ENCODE measurements at regions not wholly inside any gene's neighbourhood (a gene's known extent, or its start where the extent isn't known, plus 50 kb on each side); places are given as distances from the start of the nearest gene placed in this dataset.
"Not testable (repeated sequence)": the region's sequence is repeated elsewhere in the genome, so short reads cannot be mapped to it uniquely, and the experiment has no call there.

DNA sequence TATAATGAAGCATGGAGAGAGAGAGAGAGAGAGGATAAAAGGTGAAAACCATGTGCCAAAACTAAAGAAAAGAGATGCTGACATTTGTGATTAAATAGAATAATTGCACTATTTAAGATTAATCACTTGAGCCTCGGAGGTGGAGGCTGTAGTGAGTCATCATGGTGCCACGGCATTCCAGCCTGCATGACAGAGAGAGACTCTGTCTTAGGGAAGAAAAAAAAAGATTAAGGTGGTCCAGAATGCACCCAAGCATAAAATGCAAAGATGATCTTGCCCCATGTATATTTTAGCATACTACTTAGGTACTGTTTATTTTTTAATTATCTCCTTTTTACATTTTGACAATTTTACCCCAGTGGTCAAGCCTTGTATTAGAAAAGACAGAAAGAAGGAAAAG lies 742.5 kb downstream of the SPATA31A1 start:
- not testable (repeated sequence) for DNase-seq

DNA sequence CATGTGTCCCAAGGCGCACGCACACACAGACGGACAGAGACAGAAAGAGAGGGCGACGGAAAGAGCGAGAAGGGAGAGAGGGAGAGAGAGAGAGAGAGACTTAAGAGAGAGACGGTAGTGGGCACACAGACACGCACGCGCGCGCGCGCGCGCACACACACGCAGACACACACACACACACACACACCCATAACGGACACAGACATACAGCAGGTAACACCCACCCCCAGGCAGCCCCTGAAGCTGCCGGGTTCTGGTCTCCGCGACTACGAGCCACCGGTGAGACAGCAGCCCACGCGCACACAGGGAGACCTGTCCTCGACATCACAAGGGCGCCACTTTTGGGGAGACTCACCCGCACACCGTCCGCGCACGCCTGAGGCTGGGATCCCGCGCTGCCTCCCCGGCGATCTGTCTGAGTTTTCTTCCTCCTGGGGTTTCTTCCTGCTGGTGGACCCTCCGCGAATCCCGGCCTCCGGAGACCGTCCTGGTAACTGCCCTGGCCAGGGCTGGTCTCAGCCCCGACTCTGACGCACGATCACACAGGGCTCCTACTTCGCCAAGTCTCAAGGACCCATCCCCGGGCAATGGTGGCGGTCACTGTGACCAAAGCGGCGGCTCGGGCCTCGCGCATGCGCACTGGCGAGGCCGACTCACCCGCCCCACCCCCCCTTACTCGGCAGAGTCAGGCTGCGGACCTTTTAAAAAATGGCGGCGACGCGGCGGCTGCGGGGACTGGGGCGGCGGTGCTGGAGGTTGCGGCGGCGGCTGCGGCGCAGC lies 750.7 kb downstream of the SPATA31A1 start:
- peak; percentile 57 for DNase-seq

DNA sequence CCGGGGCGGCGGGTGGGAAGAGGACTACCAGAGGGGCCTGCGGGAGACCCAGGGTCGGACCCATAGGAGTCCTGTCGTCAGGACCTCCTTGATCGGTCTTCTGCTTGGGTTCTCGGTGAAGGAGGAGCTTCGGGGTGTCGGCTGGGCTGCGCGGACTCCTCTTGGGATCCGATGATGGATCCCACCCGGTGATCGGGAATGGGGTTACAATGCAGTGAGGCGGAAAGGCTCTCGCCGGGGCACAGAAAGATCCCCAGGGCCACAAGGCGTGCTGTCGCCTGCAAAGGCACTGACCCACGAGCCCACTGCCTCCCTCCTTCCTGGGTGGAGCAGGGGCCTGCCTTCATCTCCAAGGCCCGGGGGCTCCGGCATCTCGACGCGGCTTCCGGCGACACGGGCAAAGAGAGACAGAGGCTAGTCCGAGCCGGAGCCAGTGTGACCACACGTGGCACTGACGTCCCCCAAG lies 751.3 kb downstream of the SPATA31A1 start:
- DNase-seq: not testable (repeated sequence)

DNA sequence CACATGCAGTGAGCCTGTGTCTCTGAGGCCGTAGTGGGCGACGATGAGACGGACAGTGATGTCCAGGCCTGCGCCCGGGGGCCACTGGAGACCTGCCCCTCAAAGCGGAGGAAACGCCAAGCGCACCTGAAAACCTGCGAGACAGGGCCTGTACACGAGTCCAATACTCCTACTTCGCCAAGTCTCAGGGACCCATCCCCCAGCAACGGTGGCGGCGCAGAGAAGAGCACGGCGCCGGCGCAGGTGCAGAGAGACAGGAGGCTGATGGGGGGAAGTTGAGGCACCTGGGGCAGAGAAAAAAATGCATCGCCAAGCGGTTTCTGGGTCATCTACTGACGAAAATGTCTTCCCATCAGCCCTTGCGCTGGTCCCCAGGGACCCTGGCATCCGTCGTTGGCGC lies 751.8 kb downstream of the SPATA31A1 start:
- not testable (repeated sequence) for DNase-seq

DNA sequence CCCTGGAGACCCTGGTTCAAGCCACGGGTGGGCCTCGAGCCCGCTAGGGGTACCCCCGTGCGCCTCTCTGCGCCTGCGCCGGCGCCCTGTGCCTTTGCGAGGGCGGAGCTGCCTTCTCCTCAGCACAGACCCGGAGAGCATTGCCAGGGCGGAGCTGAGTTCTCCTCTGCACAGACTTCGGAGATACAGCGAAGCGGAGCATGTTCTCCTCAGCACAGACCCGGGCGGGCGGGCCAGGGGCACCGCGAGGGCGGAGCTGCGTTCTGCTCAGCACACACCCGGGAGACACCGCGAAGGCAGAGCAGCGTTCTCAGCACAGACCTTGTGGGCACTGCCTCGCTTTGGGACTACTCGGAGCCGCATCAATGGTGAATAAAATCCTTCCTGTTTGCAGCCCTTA lies 753.0 kb downstream of the SPATA31A1 start:
- not testable (repeated sequence) for DNase-seq

DNA sequence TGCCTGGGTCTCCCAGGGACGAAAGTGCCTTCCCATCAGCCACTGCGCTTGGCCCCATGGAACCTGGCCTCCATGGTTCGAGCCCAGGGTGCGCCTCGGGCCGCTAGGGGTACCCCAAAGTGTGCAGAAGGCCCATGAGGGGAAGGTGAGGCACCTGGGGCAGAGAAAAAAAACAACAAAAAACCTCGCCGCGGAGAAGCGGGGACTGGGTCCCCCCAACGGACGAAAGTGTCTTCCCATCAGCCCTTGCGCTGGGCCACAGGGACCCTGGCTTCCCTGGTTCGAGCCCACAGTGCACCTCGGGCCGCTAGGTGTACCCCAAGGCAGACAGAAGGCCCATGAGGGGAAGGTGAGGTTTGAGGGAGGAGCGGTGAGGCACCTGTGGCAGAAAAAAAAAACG lies 755.3 kb downstream of the SPATA31A1 start:
- DNase-seq: not testable (repeated sequence)

DNA sequence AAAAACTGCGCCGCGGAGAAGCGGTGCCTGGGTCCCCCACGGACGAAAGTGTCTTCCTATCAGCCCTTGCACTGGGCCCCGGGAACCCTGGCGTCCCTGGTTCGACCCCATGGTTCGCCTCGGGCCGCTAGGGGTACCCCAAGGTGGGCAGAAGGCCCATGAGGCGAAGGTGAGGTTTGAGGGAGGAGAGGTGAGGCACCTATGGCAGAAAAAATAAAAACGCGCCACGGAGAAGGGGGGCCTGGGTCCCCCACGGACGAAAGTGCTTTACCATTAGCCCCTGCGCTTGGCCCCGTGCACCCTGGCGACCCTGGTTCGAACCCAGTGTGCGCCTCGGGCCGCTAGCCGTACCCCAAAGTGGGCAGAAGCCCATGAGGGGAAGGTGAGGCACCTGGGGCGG lies 756.1 kb downstream of the SPATA31A1 start:
- DNase-seq: not testable (repeated sequence)

DNA sequence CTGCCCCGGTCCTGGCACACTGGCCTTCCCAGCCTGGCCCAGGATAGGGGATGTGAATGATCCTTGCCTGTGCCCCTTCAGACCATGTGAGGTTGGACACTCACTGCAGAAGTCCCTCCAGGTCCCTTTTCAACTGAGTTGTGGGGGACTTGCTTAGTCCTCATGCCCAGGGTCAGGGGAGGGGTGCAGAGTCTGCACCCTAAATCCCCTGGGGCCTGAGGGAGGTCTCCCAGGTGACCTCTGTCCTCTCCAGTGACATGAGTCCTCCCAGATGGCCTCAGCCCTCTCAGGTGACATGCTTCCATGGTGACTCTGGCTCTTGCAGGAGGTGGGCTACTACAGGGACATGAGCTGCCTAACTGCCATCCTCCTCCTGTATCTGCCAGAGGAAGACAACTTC lies 775.1 kb downstream of the SPATA31A1 start:
- not testable (repeated sequence) for DNase-seq

DNA sequence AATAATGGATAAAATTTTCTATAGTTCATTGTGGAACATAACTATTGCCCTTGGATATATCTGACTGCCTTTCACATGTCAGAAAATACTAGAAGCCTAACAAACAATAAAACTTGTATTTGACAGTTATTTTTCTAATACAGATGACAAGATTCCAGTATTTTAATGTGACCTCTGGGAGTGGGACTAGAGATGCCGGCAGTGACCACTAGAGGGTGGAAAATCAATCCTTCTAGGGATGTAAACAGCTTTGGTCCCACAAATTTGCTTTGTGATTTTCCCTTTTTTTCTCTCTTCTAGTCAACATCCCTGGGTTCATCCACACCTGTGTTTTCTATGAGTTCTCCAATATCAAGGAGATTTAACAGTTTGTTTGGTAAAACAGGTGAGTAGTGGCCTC lies 813.7 kb downstream of the SPATA31A1 start:
- DNase-seq: not testable (repeated sequence)

DNA sequence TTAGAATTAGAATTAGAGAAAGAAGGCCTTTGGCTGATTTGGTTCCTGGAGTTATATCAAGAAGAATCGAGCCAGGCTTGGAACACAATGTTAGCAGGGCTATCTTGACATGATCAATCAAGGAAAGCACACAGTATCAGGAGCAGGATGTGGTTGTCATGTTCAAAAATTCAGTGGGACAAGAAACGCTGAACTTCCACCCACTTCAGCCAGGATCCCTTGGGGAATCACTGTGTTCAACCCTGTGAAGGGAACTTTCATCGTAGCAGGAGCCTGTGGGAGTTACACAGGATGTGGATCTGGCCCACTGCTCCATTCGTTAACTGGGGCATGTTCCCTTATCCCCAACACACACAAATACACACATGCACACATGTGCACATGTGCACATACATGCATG lies 817.8 kb downstream of the SPATA31A1 start:
- not testable (repeated sequence) for DNase-seq

DNA sequence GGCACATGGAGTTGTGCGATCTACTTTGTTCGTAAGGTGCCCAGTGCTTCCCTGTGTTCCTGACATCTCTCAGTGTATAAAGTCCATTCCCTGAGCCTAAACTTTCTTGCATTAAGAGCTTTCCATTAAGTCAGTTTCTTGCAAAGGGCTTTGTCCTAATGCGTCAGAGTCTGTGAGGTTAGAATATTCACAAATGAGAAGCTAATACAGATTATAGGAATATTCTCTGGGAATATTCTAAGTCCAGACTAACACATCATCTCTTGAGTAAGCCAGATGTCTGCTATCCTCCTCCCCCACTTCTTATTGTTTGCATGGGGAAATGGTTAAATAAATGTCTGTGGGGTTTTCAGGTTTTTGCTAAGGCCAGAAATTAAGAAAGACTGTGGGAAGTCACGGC lies 818.6 kb downstream of the SPATA31A1 start:
- not testable (repeated sequence) for DNase-seq

DNA sequence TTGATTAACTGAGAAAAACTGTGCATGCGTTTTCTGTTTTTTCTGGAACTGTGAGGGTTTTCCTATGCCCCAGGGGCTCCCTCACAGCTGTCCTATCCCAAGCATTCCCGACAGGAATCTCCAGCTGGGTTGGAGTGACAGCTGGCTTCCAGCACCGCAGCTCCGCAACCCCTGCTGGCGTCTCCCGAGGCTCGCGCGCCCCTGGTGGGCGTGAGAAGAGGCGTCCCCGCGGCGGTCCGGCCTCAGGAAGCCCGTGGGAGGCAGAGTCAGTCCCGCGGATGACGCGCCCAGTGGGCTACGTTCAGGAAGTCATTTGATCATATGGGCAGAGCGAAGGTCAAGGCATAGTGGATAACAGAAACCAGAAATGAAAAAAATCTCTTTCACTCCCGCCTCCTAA lies 821.9 kb downstream of the SPATA31A1 start:
- not testable (repeated sequence) for DNase-seq

DNA sequence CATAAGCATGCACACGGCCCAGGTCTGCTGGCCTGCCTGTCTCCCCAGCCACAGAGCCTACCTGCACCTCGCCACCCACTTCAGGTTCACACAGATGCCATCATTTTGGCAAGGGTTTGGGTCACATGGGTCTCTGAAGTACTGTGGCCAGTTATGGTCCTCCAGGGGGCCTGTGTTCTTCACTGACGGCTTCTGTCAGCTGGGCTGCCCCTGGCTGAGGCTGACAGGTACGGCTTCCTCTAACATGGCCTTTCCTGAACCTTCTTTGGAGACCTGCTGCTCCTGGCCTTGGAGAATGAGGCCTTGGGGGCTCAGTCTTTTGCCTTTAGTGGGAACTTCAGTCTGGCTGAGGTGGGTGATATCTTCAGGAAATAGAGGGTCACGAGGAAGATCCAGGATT lies 835.9 kb downstream of the SPATA31A1 start:
- not testable (repeated sequence) for DNase-seq

DNA sequence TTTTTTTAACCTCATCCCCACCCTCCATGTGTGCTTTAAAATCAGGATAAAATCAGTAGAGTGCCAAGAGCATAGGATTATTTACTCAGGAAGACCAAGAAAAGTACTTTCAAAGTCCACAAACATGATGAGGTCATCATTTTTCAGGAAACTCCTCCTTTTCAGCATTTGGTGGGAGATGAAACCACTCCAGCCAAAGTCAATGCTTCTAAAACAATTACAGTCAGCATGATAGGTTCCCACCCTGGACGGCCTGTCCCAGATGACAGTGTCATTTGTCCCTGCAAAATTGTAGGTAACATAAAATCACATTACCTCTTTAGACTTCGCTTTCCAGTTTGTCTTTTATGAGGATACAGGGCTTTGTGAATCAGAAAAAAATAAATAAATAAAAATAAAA lies 836.7 kb downstream of the SPATA31A1 start:
- not testable (repeated sequence) for DNase-seq

DNA sequence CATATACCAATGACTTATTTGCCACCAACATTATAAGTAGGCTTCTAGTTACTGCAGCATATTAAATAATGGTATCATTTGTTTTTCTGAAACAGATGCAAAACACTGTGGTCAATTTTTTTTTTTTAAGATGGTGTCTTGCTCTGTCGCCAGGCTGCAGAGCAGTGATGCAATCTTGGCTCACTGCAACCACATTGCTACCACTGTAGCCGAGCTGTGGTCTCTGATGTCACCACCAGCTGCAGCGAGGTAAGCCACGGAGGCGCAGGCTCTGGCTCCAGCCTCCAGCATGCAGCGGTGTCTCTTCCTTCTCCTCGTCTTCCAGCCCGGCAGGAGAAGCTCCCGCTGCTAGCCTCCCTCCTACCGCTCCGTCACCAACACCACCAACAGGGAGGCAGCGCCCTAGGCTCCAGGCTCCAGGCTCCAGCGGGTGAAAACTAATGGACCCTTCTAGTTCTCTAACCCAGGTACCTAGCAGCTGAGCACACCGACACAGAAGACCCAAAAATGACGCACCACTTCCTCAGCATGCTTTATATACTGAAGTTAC lies 840.8 kb downstream of the SPATA31A1 start:
- DNase-seq: not testable (repeated sequence)

DNA sequence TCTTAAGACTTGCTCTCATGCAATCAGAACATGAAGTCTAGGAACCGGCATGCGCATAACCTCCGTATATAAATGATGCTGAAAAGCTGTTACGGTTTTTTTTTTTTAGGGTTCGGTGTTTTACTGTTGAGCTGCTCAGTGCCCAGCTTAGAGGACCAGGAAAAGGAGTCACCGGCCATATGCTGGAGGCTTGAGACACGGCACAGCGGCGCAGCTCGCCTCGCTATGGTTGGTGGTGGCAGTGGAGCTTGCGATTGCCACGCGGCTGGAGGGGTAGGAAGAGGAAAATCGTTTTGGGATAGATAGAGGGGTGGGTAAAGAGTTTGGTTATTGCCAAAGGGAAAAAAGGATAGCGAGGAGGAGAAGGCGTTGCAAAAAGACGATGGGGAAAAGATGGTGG lies 841.3 kb downstream of the SPATA31A1 start:
- DNase-seq: not testable (repeated sequence)

DNA sequence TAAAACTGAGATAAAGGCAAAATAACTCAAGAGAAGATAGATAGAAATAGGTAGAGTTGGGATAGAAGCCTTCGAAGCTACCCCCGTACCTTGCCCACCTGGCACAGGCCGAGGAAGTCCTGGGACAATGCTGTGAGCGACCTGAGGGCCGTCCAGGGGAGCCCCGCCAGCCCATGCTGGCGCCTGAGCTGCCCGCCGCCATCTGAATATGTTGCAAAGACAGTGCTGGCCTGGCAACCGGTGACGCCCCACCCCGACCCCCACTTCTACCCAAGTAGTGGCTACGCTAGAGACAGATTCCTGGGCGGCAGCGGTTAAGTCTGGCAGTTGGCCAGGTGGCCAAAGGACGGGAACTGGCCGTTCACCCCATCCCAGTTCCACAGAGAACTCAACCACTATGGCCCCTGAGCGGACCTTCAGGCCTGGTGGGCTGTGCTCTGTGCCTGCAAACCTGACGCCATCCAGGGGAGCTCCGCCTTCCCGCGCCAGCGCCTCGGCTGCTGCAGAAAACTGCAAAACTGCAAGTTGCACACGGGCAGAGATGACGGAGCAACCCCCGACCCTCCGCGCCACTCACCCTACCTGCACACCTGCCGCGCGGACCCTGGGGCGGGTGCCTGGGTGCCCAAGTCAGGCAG lies 866.2 kb downstream of the SPATA31A1 start:
- DNase-seq: not testable (repeated sequence)

DNA sequence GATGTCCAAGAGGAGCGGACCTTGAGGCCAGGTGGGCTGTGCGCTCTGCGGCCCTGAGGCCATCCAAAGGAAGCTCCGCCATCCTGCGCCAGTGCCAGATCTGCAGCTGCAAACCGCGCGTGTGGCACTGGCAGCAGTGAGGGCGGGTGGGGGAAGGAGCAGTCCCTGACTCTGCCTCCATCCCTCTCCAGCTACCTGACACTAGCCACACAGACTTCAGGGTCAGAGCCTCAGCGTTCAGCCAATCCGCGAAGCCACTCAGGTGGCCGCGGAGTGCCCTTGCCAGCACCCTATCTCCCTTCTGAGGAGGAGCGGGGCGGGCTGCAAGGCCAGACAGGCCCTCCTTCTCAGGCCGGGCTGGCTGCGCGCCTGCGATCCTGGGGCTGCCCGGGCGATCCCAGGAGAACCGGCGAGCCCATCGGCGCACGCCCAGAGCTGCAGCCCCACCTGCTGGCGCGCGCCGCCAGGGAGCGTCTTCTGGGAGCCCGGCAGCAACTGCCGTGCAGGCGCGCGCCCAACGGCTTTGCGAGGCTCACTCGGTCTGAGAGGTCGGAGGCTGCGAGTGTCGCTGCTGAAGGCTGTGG lies 867.2 kb downstream of the SPATA31A1 start:
- DNase-seq: not testable (repeated sequence)

DNA sequence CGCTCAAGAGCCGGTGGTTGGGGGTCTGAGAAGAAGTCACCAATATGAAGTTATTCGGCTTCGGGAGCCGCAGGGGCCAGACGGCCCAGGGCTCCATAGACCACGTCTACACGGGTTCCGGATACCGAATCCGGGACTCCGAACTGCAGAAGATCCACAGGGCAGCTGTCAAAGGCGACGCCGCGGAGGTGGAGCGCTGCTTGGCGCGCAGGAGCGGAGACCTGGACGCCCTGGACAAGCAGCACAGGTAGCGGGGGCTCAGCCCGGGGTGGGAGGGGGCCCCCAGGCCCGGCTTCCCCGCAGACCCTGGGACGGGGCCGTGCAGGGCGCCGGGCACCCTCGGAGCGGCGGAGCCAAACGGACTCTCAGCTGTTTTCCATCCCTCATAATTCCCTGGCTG lies 867.9 kb downstream of the SPATA31A1 start:
- not testable (repeated sequence) for DNase-seq
